Progenitor cell of endocrine pancreas (in vitro differentiated cells): ENCODE measurements at regions not wholly inside any gene's neighbourhood (a gene's known extent, or its start where the extent isn't known, plus 50 kb on each side); places are given as distances from the start of the nearest gene placed in this dataset.

Source experiments
- DNase-seq: peaks from one replicate; pipeline ENCODE4 v3.0.0; 2021; ENCODE audit warnings: low spot score; ENCODE audit not compliant: unreplicated experiment
- H3K27ac Mint-ChIP-seq: 2 replicates; pipeline ENCODE4 v1.8.0; 2021; ENCODE audit warnings: mild to moderate bottlenecking, moderate library complexity, mixed read lengths
- H3K27me3 Mint-ChIP-seq: 2 replicates; pipeline ENCODE4 v1.8.0; 2021; ENCODE audit warnings: mixed read lengths
- H3K36me3 Mint-ChIP-seq: 2 replicates; pipeline ENCODE4 v1.8.0; 2022; ENCODE audit warnings: mixed read lengths; ENCODE audit not compliant: insufficient read depth
- H3K4me1 Mint-ChIP-seq: 2 replicates; pipeline ENCODE4 v1.8.0; 2021; ENCODE audit warnings: low read depth, mixed read lengths
- H3K4me3 Mint-ChIP-seq: 2 replicates; pipeline ENCODE4 v1.8.0; 2021; ENCODE audit warnings: low read depth, mild to moderate bottlenecking, moderate library complexity, mixed read lengths
- H3K9me3 Mint-ChIP-seq: 2 replicates; pipeline ENCODE4 v1.8.0; 2021; ENCODE audit warnings: low read depth, mixed read lengths
- TF ChIP-seq, protein P1 (sequence below): fragments of 200-600 bp; sonication (generic); IDR thresholded peaks from one replicate; pipeline ENCODE4 v1.5.0; 2021; ENCODE audit warnings: antibody characterized with exemption, mild to moderate bottlenecking; ENCODE audit not compliant: unreplicated experiment

- no peak for DNase-seq
- H3K4me1 Mint-ChIP-seq, result no peaks in the 10 kb centered on the region
- no peaks in the 10 kb centered on the region for H3K27me3 Mint-ChIP-seq
- H3K4me3 Mint-ChIP-seq, result no peak overlapping the region
- TF ChIP-seq, protein P1, sequence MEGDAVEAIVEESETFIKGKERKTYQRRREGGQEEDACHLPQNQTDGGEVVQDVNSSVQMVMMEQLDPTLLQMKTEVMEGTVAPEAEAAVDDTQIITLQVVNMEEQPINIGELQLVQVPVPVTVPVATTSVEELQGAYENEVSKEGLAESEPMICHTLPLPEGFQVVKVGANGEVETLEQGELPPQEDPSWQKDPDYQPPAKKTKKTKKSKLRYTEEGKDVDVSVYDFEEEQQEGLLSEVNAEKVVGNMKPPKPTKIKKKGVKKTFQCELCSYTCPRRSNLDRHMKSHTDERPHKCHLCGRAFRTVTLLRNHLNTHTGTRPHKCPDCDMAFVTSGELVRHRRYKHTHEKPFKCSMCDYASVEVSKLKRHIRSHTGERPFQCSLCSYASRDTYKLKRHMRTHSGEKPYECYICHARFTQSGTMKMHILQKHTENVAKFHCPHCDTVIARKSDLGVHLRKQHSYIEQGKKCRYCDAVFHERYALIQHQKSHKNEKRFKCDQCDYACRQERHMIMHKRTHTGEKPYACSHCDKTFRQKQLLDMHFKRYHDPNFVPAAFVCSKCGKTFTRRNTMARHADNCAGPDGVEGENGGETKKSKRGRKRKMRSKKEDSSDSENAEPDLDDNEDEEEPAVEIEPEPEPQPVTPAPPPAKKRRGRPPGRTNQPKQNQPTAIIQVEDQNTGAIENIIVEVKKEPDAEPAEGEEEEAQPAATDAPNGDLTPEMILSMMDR, result no peak
- H3K36me3 Mint-ChIP-seq, result peaks cover 3% of the 10 kb centered on the region
- H3K27ac Mint-ChIP-seq, result no peak overlapping the region
- peaks cover 48% of the 10 kb centered on the region for H3K9me3 Mint-ChIP-seq
Measured at GRCh38 chrX:81857192-81857591, 655.3 kb downstream of the SH3BGRL start.

DNA sequence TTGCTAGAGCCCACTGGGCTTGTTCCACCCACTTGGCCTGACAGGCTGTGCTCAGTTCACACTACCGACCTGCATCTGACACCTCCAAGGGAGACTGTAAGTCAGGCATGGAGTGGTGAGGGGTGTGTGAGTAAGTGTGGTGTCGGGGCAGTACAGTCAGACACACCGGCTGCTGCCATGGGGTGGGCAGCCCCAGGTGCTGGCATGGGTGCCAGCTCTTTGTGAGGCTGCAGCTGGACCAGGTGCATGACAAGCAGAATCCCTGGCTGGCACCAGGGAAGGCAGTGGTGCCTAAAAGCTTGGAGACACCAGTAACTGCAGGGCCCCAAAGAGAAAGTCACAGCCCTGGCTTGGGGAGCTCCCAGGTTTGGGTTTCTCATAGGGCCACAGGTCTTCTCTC is 665.0 kb downstream of the SH3BGRL start:
- Mint-ChIP-seq H3K27me3 (no peaks in the 10 kb centered on the region), H3K4me3 (no peak overlapping the region), H3K9me3 (peaks cover 46% of the 10 kb centered on the region), H3K4me1 (no peaks in the 10 kb centered on the region), H3K27ac (no peak overlapping the region), H3K36me3 (peaks cover 1% of the 10 kb centered on the region)
- TF ChIP-seq, protein P1, result no peak
- DNase-seq, result no peak

- peaks cover 53% of the 10 kb centered on the region for H3K9me3 Mint-ChIP-seq
- TF ChIP-seq, protein P1, result no peak
Measured at GRCh38 chrX:81868979-81869378, 667.1 kb downstream of the SH3BGRL start.

DNA sequence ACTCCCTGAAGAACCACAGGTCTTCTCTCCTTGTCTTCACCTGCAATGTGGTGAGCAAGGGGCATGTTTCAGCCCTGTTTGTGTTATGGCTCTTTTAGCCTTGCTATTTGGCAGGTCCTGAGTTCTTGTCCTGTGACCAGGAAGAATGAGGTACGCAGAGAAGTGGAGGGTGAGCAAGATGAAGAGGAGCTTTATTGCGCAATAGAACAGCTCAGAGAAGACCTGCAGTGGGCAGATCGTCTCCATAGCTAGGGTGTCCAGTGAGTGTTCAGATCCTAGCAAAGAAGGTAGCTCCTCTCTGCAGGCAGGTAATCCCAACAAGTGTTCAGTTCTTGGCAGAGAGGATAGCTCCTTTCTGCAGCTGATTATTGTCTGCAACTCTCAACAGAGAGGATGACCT is 672.9 kb downstream of the SH3BGRL start:
- H3K4me3 Mint-ChIP-seq, result no peak overlapping the region
- no peak for DNase-seq
- no peaks in the 10 kb centered on the region for H3K36me3 Mint-ChIP-seq
- H3K9me3 Mint-ChIP-seq, result peaks cover 49% of the 10 kb centered on the region
- no peak overlapping the region for H3K27ac Mint-ChIP-seq
- no peaks in the 10 kb centered on the region for H3K4me1 Mint-ChIP-seq
- no peaks in the 10 kb centered on the region for H3K27me3 Mint-ChIP-seq
- TF ChIP-seq, protein P1, result no peak

More at GRCh38 chrX:81868979-81869378, 667.1 kb downstream of the SH3BGRL start:
- no peak for DNase-seq
- no peak overlapping the region for H3K27ac Mint-ChIP-seq
- no peaks in the 10 kb centered on the region for H3K27me3 Mint-ChIP-seq
- no peak overlapping the region for H3K4me3 Mint-ChIP-seq
- peaks cover 1% of the 10 kb centered on the region for H3K36me3 Mint-ChIP-seq
- no peaks in the 10 kb centered on the region for H3K4me1 Mint-ChIP-seq

GRCh38 chrX:81875800-81876199 is 673.9 kb downstream of the SH3BGRL start:
- no peak overlapping the region for H3K27ac Mint-ChIP-seq
- DNase-seq, result no peak
- peaks cover 46% of the 10 kb centered on the region for H3K9me3 Mint-ChIP-seq
- no peaks in the 10 kb centered on the region for H3K27me3 Mint-ChIP-seq
- no peak overlapping the region for H3K4me3 Mint-ChIP-seq
- no peaks in the 10 kb centered on the region for H3K4me1 Mint-ChIP-seq
- TF ChIP-seq, protein P1, result no peak
- no peaks in the 10 kb centered on the region for H3K36me3 Mint-ChIP-seq
